Muscle layer of colon (tissue), 2 donors: ENCODE measurements at regions not wholly inside any gene's neighbourhood (a gene's known extent, or its start where the extent isn't known, plus 50 kb on each side); places are given as distances from the start of the nearest gene placed in this dataset.

ENCODE experiments used
- H3K27ac ChIP-seq: one replicate; pipeline ENCODE4 v1.7.0; 2013; ENCODE audit warnings: low read depth, mild to moderate bottlenecking, low read length, moderate library complexity
- H3K27me3 ChIP-seq, 2 donors: one replicate each; pipeline ENCODE4 v1.7.0; 2013; ENCODE audit warnings: low read length in 2 of 2, mild to moderate bottlenecking in 2 of 2; ENCODE audit not compliant: insufficient read depth in 2 of 2, control insufficient read depth in 1 of 2
- H3K36me3 ChIP-seq: one replicate; pipeline ENCODE4 v1.7.0; 2013; ENCODE audit warnings: mild to moderate bottlenecking, low read length; ENCODE audit not compliant: insufficient read depth
- H3K4me1 ChIP-seq: one replicate; pipeline ENCODE4 v1.7.0; 2013; ENCODE audit warnings: mild to moderate bottlenecking, low read length; ENCODE audit not compliant: insufficient read depth
- H3K4me3 ChIP-seq, 2 donors: one replicate each; pipeline ENCODE4 v1.7.0; 2013; ENCODE audit warnings: low read length in 2 of 2, low read depth in 1 of 2, mild to moderate bottlenecking in 1 of 2, moderate library complexity in 1 of 2
- H3K9ac ChIP-seq: one replicate; pipeline ENCODE4 v1.7.0; 2013; ENCODE audit warnings: low read length
- H3K9me3 ChIP-seq: one replicate; pipeline ENCODE4 v1.7.0; 2013; ENCODE audit warnings: mild to moderate bottlenecking, low read length
- donor health status: abdominal sarcoma.
- donor health status: Adenocarcinoma of cecum.

DNA sequence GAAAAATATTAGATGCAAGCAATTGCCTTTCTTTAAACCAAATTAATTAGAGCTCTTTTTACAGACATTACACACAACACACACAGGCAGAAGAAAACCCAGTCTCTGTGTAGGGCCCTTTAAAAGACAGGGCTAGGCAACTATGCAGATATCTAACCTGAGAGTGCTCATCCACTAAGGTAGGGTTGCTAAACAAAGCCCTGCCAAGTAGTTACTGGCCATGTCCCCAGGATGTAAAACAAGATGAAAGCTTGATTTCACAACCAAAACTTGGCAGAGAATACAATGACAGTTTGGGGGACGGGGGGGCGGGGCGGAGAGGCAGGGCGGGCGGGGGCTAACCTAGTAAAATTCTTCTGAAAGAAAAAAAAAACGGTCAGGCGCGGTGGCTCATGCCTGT, 669.0 kb upstream of the CA10 start:
- no peak overlapping the region for H3K9ac ChIP-seq
- no peak overlapping the region for H3K27ac ChIP-seq
- no peaks in the 10 kb centered on the region for H3K9me3 ChIP-seq
- no peaks in the 10 kb centered on the region for H3K4me1 ChIP-seq
- H3K4me3 ChIP-seq = no peak overlapping the region
- H3K36me3 ChIP-seq = no peaks in the 10 kb centered on the region
- H3K27me3 ChIP-seq = no peaks in the 10 kb centered on the region

DNA sequence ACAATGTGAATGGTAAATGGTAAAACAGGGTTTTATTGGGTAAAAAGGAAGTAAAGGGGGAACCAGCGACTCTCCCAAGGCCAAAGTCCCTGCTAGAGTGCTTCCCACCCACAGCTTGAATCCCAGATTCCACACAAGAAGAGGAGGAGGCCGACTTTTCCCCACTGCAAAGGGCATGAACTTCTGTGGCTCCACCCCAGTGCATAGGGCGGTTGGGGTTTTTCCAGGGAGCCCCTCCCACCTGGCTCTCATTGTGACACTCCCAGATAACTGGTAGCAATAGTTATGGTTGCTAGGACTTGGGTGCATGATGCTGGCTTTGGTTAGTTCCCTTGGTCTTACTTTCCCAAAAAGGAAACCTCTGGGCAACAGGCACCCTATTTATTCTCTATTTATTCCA, 666.0 kb upstream of the CA10 start:
- H3K36me3 ChIP-seq = no peaks in the 10 kb centered on the region
- H3K9ac ChIP-seq = no peak overlapping the region

DNA sequence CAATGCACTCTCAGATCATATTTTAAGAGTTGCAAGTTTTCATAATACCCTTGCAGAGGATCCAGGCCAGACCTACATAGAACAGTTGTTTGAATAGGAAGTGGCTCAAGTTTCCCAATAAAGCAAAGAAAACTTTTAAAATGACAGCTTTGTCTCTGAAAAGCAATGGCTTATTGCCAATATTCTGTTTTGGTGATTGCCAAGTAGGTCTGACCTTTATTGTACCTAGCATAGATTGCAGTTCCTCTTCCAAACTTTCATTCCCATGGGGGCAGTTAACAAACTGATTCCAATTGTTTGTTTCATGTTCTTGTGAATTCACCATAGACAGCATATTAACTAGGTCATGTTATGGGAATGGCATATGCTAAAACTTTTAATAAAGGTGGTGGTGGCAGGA, 664.6 kb upstream of the CA10 start:
- H3K9ac ChIP-seq = no peak overlapping the region
- H3K4me1 ChIP-seq = no peaks in the 10 kb centered on the region
- H3K36me3 ChIP-seq = no peaks in the 10 kb centered on the region
- H3K4me3 ChIP-seq = no peak overlapping the region
- H3K27ac ChIP-seq = no peak overlapping the region
- no peaks in the 10 kb centered on the region for H3K9me3 ChIP-seq
- no peaks in the 10 kb centered on the region for H3K27me3 ChIP-seq

More for the DNA sequence above, 666.0 kb upstream of the CA10 start:
- no peak overlapping the region for H3K4me3 ChIP-seq
- H3K4me1 ChIP-seq = no peaks in the 10 kb centered on the region
- no peaks in the 10 kb centered on the region for H3K9me3 ChIP-seq
- no peaks in the 10 kb centered on the region for H3K27me3 ChIP-seq
- no peak overlapping the region for H3K27ac ChIP-seq

DNA sequence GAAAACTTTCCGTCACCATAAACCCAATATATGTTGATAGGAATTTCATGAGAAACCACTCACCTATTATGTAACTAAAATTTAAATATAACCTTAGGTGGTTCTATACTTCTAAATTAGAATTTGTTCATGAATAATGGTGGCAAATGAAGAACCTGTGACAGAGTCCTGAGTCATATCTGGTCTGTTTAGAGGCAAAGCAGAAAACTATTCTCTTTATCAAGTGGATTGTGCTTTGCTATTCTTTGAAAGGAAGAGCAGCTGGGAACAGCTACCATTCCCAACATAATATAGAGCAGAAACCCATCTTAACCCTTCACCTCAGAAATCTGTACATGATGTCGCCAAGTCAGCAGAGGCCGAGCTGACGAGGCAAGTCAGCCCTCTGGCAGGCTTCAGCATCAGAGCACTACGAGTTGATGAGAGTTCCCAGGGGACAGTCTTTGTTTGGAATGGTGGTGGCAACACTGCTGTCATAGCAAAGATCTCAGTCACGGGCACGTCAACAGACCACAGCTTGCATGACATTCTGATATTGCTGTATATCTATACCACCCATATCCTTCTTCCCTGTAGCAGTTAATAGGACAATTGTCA, 631.9 kb upstream of the CA10 start:
- Histone ChIP-seq H3K4me3 (no peak overlapping the region), H3K4me1 (no peaks in the 10 kb centered on the region), H3K27me3 (no peaks in the 10 kb centered on the region), H3K9ac (no peak overlapping the region), H3K36me3 (no peaks in the 10 kb centered on the region), H3K27ac (no peak overlapping the region), H3K9me3 (no peaks in the 10 kb centered on the region)

DNA sequence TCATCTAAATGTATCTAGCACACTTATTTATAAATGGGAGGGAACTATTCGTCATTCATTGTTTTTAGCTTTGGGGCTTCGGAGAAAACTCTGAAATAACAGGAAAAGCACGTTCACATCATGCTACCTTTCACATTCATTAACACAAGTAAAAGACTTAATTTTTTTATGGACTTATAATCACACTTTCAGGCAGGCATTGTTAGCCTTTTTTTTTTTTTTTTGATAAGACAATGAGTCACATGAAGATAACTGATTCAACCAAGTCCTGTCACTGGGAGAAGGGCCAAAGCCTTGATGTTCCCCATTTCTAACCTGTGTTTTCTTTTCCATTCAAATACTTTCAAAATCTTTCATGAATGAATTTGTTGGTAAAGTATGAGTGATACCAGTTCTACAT, 631.3 kb upstream of the CA10 start:
- Histone ChIP-seq H3K9ac (no peak overlapping the region), H3K27me3 (no peaks in the 10 kb centered on the region), H3K4me1 (no peaks in the 10 kb centered on the region), H3K4me3 (no peak overlapping the region), H3K9me3 (no peaks in the 10 kb centered on the region), H3K27ac (no peak overlapping the region), H3K36me3 (no peaks in the 10 kb centered on the region)

DNA sequence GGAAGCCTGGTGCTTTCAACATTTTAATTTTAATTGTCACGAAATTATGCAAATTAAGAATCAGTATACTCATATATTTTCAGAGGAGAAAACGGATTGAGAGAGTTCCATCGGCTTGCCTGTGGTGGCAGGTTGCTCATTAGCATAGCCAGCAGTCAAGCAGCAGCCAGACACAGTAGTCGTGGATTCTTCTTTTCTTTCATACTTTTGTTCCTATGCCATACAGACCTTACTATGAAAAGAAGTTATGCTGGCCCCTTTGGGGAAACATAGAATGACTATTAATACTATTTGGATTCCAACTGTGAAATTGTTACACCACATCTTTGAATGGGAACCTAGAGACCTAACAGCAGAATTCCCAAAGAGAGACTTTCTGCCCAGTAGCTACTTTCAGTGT, 617.7 kb upstream of the CA10 start:
- Histone ChIP-seq H3K27ac (no peak overlapping the region), H3K36me3 (no peaks in the 10 kb centered on the region), H3K9ac (no peak overlapping the region), H3K27me3 (no peaks in the 10 kb centered on the region), H3K4me1 (no peaks in the 10 kb centered on the region), H3K4me3 (no peak overlapping the region), H3K9me3 (no peaks in the 10 kb centered on the region)

DNA sequence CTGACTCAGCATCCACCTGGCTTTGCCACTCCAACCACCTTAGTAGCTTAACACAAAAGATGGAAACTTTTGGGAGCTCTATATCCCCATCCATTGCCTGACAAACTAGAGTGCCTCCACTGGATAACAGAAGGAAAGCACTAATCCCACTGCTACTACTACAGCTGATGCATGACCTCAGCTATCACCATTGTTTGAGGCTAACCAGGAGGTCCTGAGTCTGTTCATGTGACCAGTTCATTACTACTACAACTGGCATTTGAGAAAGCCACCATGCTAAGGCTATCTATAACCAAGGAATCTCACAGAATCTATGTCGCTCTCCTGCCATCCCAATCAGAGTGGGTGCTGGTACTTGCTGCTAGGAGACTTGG, 604.3 kb upstream of the CA10 start:
- Histone ChIP-seq H3K9ac (no peak overlapping the region), H3K4me1 (no peaks in the 10 kb centered on the region), H3K27me3 (no peaks in the 10 kb centered on the region), H3K27ac (no peak overlapping the region), H3K4me3 (no peak overlapping the region), H3K9me3 (no peaks in the 10 kb centered on the region), H3K36me3 (no peaks in the 10 kb centered on the region)

DNA sequence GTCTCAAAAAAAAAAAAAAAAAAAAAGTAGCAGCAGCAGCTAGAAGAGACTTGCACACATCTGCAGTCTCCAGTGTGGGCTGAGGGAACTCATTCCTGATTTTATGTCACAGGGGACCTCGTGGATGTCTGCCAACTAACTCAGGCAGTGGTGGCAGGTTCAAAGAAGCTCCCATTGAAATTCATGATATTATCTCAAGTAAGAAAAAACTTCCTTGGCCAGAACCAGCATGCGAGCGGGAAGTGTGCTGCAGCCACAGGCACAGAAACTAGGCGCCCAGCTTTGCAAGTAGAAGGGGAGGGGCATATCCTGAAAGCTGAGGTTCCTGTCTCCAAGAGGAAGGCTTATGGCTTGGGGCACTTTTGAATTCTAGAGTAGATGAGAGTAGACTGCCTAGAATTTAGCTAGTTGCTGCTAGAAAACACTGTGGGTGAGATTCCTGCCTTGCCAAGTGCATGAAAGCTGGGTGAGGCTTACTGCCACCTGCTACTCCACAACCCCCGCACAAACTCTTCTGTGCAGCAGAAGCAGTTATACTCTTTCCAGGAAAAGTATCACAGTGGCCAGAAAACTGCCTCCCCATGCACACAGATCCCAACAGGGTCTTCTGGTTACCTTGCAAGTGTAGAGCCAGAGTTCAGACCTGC, 603.8 kb upstream of the CA10 start:
- H3K4me3 ChIP-seq = no peak overlapping the region
- H3K27me3 ChIP-seq = no peaks in the 10 kb centered on the region
- no peaks in the 10 kb centered on the region for H3K9me3 ChIP-seq
- H3K9ac ChIP-seq = no peak overlapping the region
- H3K27ac ChIP-seq = no peak overlapping the region
- no peaks in the 10 kb centered on the region for H3K36me3 ChIP-seq
- H3K4me1 ChIP-seq = no peaks in the 10 kb centered on the region

DNA sequence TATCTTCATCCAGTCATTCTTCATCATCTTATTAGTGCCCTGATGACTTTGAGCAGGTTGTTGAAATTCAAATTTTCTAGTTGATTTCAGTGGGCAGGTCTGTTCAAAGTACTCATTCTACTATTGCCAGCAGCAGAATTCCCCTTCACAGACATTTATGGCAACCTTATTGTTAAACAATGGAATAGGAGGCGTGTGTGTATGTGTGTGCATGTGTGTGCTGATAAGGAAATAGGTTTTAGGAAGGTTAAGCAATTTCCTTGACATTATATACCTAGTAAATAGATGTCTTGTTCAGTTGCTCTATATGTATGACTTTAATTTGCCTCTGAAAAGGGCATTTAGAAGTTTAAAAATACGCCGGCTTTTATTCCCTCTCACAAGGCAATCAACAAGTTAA, 601.4 kb upstream of the CA10 start:
- no peak overlapping the region for H3K4me3 ChIP-seq
- no peaks in the 10 kb centered on the region for H3K4me1 ChIP-seq
- no peak overlapping the region for H3K27ac ChIP-seq
- H3K9me3 ChIP-seq = no peaks in the 10 kb centered on the region
- no peaks in the 10 kb centered on the region for H3K36me3 ChIP-seq
- no peak overlapping the region for H3K9ac ChIP-seq
- no peaks in the 10 kb centered on the region for H3K27me3 ChIP-seq

DNA sequence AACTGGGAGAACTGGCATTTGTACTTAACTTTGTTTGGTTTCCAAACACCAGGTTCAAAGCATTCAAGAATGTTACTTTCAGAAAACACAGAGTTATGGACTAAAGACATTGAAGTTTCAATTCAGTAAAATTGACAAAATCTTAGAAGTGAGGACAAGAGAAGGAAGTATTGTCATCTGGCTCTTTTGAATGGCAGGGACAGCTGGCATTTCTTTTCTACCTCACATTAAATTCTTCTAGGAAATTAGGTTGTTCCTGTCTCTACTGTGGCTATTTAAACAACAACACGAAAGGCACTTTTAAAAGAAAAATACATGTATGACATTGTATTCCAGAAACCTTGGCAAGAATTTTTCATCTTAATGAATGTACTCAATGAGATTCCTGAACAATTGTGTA, 600.0 kb upstream of the CA10 start:
- H3K9ac ChIP-seq = no peak overlapping the region
- no peaks in the 10 kb centered on the region for H3K36me3 ChIP-seq
- no peaks in the 10 kb centered on the region for H3K27me3 ChIP-seq
- no peak overlapping the region for H3K4me3 ChIP-seq
- H3K27ac ChIP-seq = no peak overlapping the region
- H3K9me3 ChIP-seq = no peaks in the 10 kb centered on the region
- H3K4me1 ChIP-seq = no peaks in the 10 kb centered on the region

DNA sequence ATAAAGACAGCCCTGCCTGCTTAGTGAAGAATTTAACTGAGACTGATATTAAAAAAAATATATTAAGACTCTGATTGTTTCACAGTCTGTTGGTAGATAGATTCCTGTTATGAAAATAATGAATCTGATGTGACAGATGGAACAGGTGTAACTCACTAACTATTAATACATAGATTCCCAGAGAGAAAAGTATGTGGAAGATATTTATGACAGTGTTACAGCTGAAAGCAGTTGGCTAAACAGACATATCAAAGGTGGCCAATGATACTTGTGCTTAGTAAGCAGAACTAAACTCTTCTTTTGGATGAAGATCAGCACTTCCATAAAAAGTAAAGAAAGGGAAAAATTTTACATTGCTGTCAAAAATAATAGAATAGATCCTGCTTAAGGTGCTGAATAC, 598.2 kb upstream of the CA10 start:
- H3K4me1 ChIP-seq = no peaks in the 10 kb centered on the region

DNA sequence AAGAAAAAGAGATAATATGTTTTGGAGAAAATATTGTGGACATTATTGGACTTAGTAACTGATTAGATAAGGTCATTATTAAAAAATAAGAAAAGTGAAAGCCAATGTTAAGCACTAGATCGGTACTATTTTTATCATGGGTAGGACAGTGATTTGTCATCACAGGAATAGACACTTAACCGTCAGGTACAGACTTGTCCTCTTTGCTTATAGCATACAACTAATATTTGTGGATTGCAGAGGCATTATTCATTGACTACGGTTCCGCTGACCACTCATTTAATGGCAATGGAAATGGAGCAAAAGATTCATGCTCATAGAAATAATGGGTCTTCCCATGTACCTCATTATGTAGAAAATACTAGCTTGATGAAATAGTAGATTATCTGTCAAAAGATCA, 596.3 kb upstream of the CA10 start:
- H3K9me3 ChIP-seq = no peaks in the 10 kb centered on the region
- no peak overlapping the region for H3K9ac ChIP-seq
- no peaks in the 10 kb centered on the region for H3K4me1 ChIP-seq
- H3K36me3 ChIP-seq = no peaks in the 10 kb centered on the region
- no peak overlapping the region for H3K4me3 ChIP-seq
- H3K27ac ChIP-seq = no peak overlapping the region
- no peaks in the 10 kb centered on the region for H3K27me3 ChIP-seq

More for the DNA sequence above, 598.2 kb upstream of the CA10 start:
- Histone ChIP-seq H3K27me3 (no peaks in the 10 kb centered on the region), H3K36me3 (no peaks in the 10 kb centered on the region), H3K27ac (no peak overlapping the region), H3K4me3 (no peak overlapping the region), H3K9ac (no peak overlapping the region), H3K9me3 (no peaks in the 10 kb centered on the region)
